ENCODE measurements at regions not wholly inside any gene's neighbourhood (a gene's known extent, or its start where the extent isn't known, plus 50 kb on each side); places are given as distances from the start of the nearest gene placed in this dataset.
"Not testable (repeated sequence)": the region's sequence is repeated elsewhere in the genome, so short reads cannot be mapped to it uniquely, and the experiment has no call there.

DNA sequence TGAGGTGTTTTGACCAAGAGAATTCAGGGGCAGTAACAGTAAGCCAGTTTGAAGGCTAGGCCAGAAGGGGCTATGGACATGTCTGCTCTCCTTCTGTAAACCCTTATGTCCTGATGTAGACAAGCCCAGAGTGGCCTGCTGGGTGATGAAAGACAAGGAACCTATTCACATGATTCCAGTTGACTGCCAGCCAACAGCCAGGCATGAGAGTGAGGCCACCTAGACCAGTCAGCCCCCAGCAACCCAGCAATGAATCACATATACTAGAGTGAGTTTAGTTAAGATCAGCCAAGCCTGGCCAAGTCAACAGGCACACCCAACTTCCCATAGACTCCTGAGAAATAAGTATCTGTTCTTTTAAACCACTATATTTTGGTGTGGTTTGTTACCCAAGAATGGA is 1889.7 kb upstream of the CELF4 start:
- H3K27me3 ChIP-seq (ENCODE audit: control insufficient read depth, insufficient read depth, low read length), result no peaks in the 10 kb centered on the region
- no peak overlapping the region for H3K4me3 ChIP-seq (ENCODE audit: insufficient read depth, low read depth, low read length)
- DNase-seq, result no peak
- no peaks in the 10 kb centered on the region for H3K36me3 ChIP-seq (replicated peaks; ENCODE audit: control insufficient read depth, insufficient read depth, low read length)

DNA sequence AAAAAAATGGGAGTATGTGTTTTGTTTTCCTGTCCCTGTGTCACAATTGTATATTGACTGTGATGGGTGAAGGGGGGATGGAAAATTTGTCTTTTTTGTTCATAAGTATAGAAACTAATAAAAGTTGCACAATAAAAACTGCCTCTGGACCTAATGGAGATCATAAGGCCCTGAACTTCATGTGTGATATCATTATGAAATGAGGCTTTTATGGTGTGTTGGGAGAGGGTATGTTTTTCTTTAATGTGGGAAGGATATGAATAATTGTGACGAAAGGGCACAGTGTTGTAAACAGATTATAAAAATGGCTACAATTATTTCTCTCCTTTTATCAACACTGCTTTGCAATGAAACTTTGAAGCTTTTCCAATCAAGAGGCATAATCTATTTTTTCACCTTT is 1889.3 kb upstream of the CELF4 start:
- no peak overlapping the region for H3K4me3 ChIP-seq (ENCODE audit: insufficient read depth, low read depth, low read length)
- H3K36me3 ChIP-seq (replicated peaks; ENCODE audit: control insufficient read depth, insufficient read depth, low read length), result no peaks in the 10 kb centered on the region
- no peak for DNase-seq
- H3K27me3 ChIP-seq (ENCODE audit: control insufficient read depth, insufficient read depth, low read length), result no peaks in the 10 kb centered on the region

DNA sequence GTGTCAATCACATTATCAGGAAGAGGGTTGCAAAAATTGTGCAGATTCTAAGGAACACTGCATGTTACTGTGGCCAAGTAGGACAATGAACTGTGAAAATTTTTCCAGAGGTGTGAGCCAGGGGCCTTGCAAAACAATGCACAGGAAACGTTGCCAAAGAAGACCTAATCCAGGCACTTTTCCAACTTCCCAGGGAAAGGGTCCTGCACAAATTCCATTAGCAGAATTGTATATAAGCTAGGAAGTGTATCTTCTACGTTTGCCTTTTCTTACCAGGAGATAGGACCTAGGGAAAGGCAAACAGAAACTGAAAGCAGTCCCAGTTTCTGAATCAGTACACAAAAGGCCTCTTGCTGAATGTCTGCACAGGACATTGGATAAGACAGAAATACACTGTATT is 1888.3 kb upstream of the CELF4 start:
- H3K36me3 ChIP-seq (replicated peaks; ENCODE audit: control insufficient read depth, insufficient read depth, low read length), result no peaks in the 10 kb centered on the region
- no peak overlapping the region for H3K4me3 ChIP-seq (ENCODE audit: insufficient read depth, low read depth, low read length)
- H3K27me3 ChIP-seq (ENCODE audit: control insufficient read depth, insufficient read depth, low read length), result no peaks in the 10 kb centered on the region
- DNase-seq, result no peak

DNA sequence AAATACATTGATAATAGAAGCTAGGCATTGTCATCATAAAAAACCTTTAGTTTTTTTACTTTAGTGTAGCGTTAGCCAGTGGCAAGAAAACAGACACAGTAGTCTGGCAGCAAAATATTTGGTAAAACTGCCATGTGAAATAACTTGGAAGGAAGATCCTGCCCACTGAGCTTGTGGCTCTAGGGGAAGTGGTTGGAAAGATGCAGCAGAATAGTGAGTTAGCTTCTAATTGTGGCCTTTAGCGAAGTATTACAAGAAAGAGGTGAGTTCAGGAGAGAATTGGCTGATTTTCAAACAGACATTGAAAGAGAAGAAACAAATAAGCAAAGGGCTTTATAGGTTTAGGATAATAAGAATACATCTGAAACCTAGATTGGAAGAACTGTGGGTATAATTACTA is 1887.8 kb upstream of the CELF4 start:
- no peak for DNase-seq
- Histone ChIP-seq H3K4me3 (ENCODE audit: insufficient read depth, low read depth, low read length) (no peak overlapping the region), H3K27me3 (ENCODE audit: control insufficient read depth, insufficient read depth, low read length) (no peaks in the 10 kb centered on the region), H3K36me3 (replicated peaks; ENCODE audit: control insufficient read depth, insufficient read depth, low read length) (no peaks in the 10 kb centered on the region)

DNA sequence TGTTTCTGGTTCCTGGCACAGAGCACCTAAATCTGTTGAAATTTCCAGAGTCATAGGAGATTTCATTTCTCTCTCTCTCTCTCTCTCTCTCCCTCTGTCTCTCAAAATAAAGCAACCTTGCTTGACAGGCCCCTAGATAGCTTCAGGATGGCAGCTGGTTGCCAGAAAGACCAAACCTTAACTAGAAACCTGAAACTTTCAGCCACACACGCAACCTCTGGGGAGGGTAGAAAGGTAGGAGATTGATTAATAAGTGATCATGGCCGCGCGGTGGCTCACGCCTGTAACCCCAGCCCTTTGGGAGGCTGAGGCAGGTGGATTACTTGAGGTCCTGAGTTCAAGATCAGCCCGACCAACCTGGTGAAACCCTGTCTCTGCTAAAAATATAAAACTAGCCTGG is 1885.4 kb upstream of the CELF4 start:
- no peak for DNase-seq
- no peaks in the 10 kb centered on the region for H3K36me3 ChIP-seq (replicated peaks; ENCODE audit: control insufficient read depth, insufficient read depth, low read length)
- no peaks in the 10 kb centered on the region for H3K27me3 ChIP-seq (ENCODE audit: control insufficient read depth, insufficient read depth, low read length)
- H3K4me3 ChIP-seq (ENCODE audit: insufficient read depth, low read depth, low read length), result no peak overlapping the region

DNA sequence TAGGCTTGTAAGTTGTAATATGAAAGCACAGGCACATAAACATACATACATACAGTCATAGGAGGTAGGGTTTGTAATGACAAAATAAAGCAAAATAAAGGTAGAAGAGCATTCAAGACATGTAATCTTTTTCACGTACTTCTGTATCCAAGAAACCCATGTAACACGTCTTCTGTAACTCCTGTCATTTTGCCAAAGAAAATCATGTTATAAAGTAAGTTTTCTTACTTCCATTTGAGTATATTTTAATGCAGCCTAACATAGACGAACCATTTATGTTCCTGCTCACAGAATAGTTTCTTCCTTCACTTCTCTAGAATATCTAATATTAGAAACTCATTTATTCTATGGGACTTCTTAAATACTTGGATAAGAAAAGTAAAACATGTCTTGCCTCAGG is 1884.0 kb upstream of the CELF4 start:
- no peak for DNase-seq
- H3K36me3 ChIP-seq (replicated peaks; ENCODE audit: control insufficient read depth, insufficient read depth, low read length), result no peaks in the 10 kb centered on the region
- no peak overlapping the region for H3K4me3 ChIP-seq (ENCODE audit: insufficient read depth, low read depth, low read length)
- no peaks in the 10 kb centered on the region for H3K27me3 ChIP-seq (ENCODE audit: control insufficient read depth, insufficient read depth, low read length)

DNA sequence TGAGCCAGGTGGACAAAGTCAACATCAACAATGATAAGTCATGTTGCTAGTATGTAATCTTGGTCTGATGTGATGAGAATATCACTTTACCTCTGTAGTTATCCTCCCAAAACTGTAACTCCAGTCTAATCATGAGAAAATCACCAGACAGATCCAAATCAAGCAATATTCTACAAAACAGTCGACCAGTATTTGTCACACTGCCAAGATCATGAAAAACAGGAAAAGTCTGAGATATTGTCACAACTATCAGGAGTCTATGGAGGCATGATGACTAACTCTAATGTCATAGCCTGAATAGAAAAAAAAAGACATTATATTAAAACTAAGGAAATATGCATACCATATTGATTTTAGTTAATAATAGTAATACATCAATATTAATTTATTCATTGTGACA is 1883.3 kb upstream of the CELF4 start:
- DNase-seq, result no peak
- no peaks in the 10 kb centered on the region for H3K36me3 ChIP-seq (replicated peaks; ENCODE audit: control insufficient read depth, insufficient read depth, low read length)
- no peaks in the 10 kb centered on the region for H3K27me3 ChIP-seq (ENCODE audit: control insufficient read depth, insufficient read depth, low read length)
- H3K4me3 ChIP-seq (ENCODE audit: insufficient read depth, low read depth, low read length), result no peak overlapping the region

DNA sequence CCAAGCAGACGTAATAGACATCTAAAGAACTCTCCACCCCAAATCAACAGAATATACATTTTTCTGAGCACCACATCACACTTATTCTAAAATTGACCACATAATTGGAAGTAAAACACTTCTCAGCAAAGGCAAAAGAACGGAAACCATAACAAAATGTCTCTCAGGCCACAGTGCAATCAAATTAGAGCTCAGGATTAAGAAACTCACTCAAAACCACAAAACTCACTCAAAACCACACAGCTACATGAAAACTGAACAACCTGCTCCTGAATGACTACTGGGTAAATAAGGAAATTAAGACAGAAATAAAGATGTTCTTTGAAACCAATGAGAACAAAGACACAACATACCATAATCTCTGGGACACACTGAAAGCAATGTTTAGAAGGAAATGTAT is 1879.4 kb upstream of the CELF4 start:
- not testable (repeated sequence) for H3K27me3 ChIP-seq (ENCODE audit: control insufficient read depth, insufficient read depth, low read length); H3K36me3 ChIP-seq (replicated peaks; ENCODE audit: control insufficient read depth, insufficient read depth, low read length); H3K4me3 ChIP-seq (ENCODE audit: insufficient read depth, low read depth, low read length); DNase-seq

DNA sequence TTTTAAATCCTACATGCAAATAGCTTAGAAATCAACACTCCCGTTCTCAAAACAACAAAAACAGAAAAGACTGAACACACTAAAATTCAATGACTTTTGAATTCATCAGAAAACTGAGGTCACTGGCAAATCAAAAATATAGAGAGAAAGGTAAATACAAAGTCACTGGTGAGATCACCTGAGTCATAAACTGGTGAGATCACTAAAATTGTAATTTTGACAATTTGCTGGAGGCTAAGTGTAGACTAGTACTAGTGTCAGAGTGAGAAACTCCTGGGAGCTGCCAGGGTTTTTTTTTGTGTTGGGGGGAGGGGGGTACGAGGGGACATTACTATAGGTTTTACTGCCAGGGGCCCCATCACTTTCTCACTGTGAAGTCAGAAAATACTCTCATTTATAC is 1876.0 kb upstream of the CELF4 start:
- Histone ChIP-seq H3K4me3 (ENCODE audit: insufficient read depth, low read depth, low read length) (no peak overlapping the region), H3K36me3 (replicated peaks; ENCODE audit: control insufficient read depth, insufficient read depth, low read length) (no peaks in the 10 kb centered on the region), H3K27me3 (ENCODE audit: control insufficient read depth, insufficient read depth, low read length) (no peaks in the 10 kb centered on the region)
- no peak for DNase-seq

DNA sequence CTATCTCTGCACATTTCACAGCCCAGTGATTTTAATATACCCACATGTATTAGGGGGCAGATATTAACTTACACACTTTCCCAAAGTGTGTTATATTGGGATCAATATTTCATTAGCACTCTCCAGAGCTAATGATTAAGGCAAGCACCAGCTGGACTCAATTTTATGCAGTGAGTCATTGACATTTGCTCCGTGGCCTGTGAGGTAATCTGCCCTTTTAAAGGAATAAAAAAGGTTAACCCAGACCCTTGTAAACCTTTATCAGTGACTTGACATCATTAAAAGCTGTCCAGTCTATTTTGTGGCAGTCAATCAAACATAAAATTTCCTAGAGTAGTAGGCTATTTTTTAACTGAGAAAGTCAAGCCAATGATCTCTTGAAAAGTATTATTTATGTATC is 1870.4 kb upstream of the CELF4 start:
- H3K36me3 ChIP-seq (replicated peaks; ENCODE audit: control insufficient read depth, insufficient read depth, low read length), result no peaks in the 10 kb centered on the region
- DNase-seq, result no peak
- H3K27me3 ChIP-seq (ENCODE audit: control insufficient read depth, insufficient read depth, low read length), result no peaks in the 10 kb centered on the region
- H3K4me3 ChIP-seq (ENCODE audit: insufficient read depth, low read depth, low read length), result no peak overlapping the region

DNA sequence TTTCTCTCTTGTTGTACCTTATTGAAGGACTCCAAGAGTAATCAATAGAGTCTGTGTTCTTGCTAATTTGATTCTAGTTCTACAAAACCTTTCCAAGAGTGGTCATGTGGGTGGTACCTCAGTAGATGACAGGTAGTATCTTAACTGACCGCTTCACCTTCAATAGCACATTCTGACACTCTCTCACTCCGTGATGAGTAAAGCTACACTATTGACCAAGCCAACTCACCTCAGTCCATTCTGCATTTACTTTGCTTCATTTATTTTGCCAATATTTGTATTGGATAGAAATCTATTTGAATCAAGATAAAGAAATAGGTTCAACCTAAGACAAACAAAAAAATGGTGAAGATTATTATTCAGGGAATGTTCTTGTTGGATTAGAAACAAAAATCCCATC is 1869.6 kb upstream of the CELF4 start:
- H3K4me3 ChIP-seq (ENCODE audit: insufficient read depth, low read depth, low read length), result no peak overlapping the region
- H3K36me3 ChIP-seq (replicated peaks; ENCODE audit: control insufficient read depth, insufficient read depth, low read length), result no peaks in the 10 kb centered on the region
- DNase-seq, result no peak
- H3K27me3 ChIP-seq (ENCODE audit: control insufficient read depth, insufficient read depth, low read length), result no peaks in the 10 kb centered on the region

DNA sequence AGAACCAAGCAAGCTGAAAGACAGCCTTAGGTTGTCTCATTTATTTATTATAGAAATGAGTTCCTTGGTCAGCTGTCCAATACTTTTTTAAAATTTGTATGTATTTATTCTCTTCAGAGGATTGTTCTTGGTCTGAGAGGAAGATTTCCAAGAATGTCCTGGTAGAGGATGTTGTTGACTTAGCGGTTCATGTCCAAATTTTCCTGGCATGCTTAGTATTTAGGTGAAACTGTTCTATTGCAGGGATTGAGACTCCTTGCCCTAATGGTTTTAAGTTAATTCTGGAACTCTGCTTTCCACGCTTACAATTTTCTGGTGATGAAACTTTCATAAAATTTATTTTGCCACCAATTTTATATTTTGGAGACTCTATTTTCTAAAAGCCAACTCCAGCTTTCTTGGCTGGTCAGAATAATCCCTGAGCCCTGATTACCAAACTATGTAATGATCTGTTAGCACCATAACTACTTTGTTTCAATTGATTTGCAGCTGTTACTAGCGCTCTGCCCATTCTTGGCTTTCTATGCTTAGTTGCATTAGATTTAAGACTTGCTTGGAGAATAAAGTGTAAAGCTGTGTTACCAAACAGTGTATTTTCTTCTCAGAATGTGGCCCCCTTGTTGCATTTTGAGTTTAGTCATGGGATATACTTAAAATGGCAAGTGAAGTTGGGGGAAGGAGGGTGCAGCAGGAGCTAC is 1868.8 kb upstream of the CELF4 start:
- Histone ChIP-seq H3K4me3 (ENCODE audit: insufficient read depth, low read depth, low read length) (no peak overlapping the region), H3K27me3 (ENCODE audit: control insufficient read depth, insufficient read depth, low read length) (no peaks in the 10 kb centered on the region), H3K36me3 (replicated peaks; ENCODE audit: control insufficient read depth, insufficient read depth, low read length) (no peaks in the 10 kb centered on the region)
- DNase-seq, result no peak

DNA sequence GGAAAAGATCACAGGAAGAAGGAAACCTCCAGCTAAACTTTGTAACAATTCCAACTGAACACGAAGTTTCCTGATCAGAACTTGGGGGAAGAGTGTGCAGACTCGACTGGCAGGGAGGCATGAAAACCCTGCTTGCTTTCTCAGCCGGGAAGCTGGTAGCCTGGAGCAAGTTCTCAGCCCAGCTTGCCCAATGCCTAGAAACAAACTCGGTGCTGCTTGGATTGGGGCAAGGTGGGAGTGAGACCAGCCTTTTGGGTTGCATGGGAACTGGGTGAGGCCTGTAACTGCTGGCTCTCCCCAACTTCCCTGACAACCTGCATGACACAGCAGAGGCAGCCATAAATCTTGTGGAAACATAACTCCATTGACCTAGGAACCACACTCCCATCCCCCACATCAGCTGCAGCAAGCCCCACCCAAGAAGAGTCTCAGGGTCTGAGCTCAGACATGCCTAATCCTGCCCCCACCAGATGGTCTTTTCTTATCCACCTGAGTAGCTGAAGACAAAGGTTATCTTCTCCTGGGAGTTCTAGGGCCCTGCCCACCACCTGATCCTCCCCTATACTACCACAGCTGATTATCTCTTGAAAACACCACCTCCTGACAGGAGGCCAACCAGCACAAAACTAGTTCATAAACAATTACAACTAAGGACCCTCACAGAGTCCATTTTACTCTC is 1859.7 kb upstream of the CELF4 start:
- H3K36me3 ChIP-seq (replicated peaks; ENCODE audit: control insufficient read depth, insufficient read depth, low read length), result no peaks in the 10 kb centered on the region
- no peak overlapping the region for H3K4me3 ChIP-seq (ENCODE audit: insufficient read depth, low read depth, low read length)
- no peaks in the 10 kb centered on the region for H3K27me3 ChIP-seq (ENCODE audit: control insufficient read depth, insufficient read depth, low read length)
- DNase-seq, result no peak

DNA sequence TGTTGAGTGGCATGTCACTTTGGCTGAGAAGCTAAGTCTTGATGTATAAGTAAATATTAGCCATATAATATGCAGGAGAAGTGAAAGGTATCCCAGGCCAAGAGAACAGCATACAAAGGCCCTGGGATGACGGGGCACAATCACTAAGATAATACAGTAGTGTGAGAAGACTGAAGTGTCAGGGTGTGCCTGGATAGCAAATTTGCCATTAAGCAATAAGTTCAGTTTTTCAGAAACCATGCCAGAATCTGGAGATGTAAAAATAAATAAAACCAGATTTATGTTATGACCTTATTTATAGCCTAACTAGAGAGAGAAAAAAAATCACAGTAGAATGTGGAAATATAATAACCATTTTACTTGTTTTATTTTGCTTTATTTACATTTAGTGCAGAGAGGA is 1858.7 kb upstream of the CELF4 start:
- Histone ChIP-seq H3K4me3 (ENCODE audit: insufficient read depth, low read depth, low read length) (no peak overlapping the region), H3K27me3 (ENCODE audit: control insufficient read depth, insufficient read depth, low read length) (no peaks in the 10 kb centered on the region), H3K36me3 (replicated peaks; ENCODE audit: control insufficient read depth, insufficient read depth, low read length) (no peaks in the 10 kb centered on the region)
- no peak for DNase-seq

DNA sequence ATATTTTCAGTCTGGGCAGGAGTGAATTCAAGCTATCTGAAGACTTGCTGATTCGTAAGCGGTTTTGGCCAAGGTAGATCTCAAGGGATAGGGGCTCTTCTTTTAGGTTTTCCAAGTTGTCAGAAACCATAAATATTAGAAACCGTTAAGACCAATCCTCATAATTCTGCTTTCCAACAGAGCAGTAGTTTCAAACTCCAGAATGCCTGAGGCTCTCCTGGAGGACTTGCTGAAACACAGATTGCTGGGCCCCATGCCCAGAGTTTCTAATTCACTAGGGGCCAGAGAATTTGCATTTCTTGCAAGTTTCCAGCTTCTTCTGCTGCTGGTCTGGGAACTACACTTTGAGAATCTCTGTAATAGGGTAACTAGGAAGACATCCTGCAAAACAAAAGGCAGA is 1855.7 kb upstream of the CELF4 start:
- no peak for DNase-seq
- H3K36me3 ChIP-seq (replicated peaks; ENCODE audit: control insufficient read depth, insufficient read depth, low read length), result no peaks in the 10 kb centered on the region
- H3K27me3 ChIP-seq (ENCODE audit: control insufficient read depth, insufficient read depth, low read length), result no peaks in the 10 kb centered on the region
- no peak overlapping the region for H3K4me3 ChIP-seq (ENCODE audit: insufficient read depth, low read depth, low read length)

DNA sequence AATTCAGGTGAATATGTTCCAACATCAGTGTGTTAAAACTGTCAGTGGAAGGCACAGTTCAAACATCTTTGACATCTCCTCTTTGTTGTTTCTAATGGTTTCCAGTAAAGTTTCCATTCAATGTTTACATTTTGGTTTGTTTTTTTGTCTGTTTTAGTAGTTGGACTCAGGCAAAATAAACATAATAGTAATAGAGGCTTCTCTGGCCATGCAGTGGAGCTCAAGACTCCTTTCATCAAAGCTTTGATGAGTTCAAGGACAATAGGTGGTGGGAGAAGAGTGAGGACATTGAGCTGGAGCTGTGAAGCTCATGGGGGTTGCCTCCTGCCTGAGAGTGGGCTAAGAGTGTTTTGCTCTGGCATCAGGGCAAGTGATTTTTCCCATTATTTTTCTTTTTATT is 1853.7 kb upstream of the CELF4 start:
- Histone ChIP-seq H3K27me3 (ENCODE audit: control insufficient read depth, insufficient read depth, low read length) (no peaks in the 10 kb centered on the region), H3K36me3 (replicated peaks; ENCODE audit: control insufficient read depth, insufficient read depth, low read length) (no peaks in the 10 kb centered on the region), H3K4me3 (ENCODE audit: insufficient read depth, low read depth, low read length) (no peak overlapping the region)
- DNase-seq, result no peak
